A549 (cell line): ENCODE measurements at regions not wholly inside any gene's neighbourhood (a gene's known extent, or its start where the extent isn't known, plus 50 kb on each side); places are given as distances from the start of the nearest gene placed in this dataset.

Experiments used
- ATAC-seq, 2 experiments: fragments of 200-7000 bp in 1 of 2; fragments of >200 bp in 1 of 2; cut with Nextera tagmentation in 1 of 2; cut with Tn5 transposase in 1 of 2; 3 replicates each; pipeline versions ENCODE4 v1.8.0 to v1.9.1; 2018 to 2020; ENCODE audit warnings: mild to moderate bottlenecking in 1 of 2, moderate library complexity in 1 of 2
- CTCF ChIA-PET: fragments of 300-600 bp; sonication (Branson Sonifier 250); formaldehyde crosslinking; extraction: SDS; loops from one replicate; lab custom pipeline; 2021; ENCODE audit warnings: antibody characterized with exemption, inconsistent platforms; lab: Yijun Ruan, JAX
- POLR2A ChIA-PET: fragments of 350-600 bp; formaldehyde crosslinking; extraction: SDS; loops from one replicate; lab custom pipeline; 2021; ENCODE audit warnings: antibody characterized with exemption, inconsistent platforms; lab: Yijun Ruan, JAX
- DNase-seq, 2 experiments: peaks; one replicate each; pipeline versions ENCODE4 v3.0.0 to v3.0.0-alpha.2; 2011 to 2016; ENCODE audit warnings: low read depth in 1 of 2, low spot score in 1 of 2
- FAIRE-seq: peaks from 2 replicates; lab custom pipeline; 2011; peaks lifted over from hg19 to GRCh38; lab: Jason Lieb, UNC
- H3K27ac ChIP-seq, 2 experiments: fragments of >200 bp; sonication (Bioruptor Twin); formaldehyde crosslinking; 3 replicates each; pipeline ENCODE4 v1.5.1; 2016 to 2017
- H3K4me1 ChIP-seq: fragments of >200 bp; sonication (Bioruptor Twin); formaldehyde crosslinking; 3 replicates; pipeline ENCODE4 v1.6.1; 2016
- H3K4me2 ChIP-seq: fragments of >200 bp; sonication (Bioruptor Twin); formaldehyde crosslinking; 3 replicates; pipeline ENCODE4 v1.6.1; 2016
- H3K4me3 ChIP-seq: fragments of >200 bp; sonication (Bioruptor Twin); formaldehyde crosslinking; 3 replicates; pipeline ENCODE4 v1.5.1; 2016
- H3K9me3 ChIP-seq: fragments of >200 bp; sonication (Bioruptor Twin); formaldehyde crosslinking; 3 replicates; pipeline ENCODE4 v1.6.1; 2016
- BHLHE40 ChIP-seq: IDR thresholded peaks from 2 replicates; pipeline ENCODE4 v1.6.1; 2012; ENCODE audit warnings: low read depth, low read length, inconsistent platforms
- CBX8 ChIP-seq: fragments of 200-600 bp; sonication (generic); IDR thresholded peaks from 2 replicates; pipeline ENCODE4 v1.6.1; 2016
- CEBPB ChIP-seq, 2 experiments: fragments of >200 bp in 1 of 2; sonication (Bioruptor Twin) in 1 of 2; formaldehyde crosslinking in 1 of 2; IDR thresholded peaks; 2 replicates each; pipeline ENCODE4 v1.6.1; 2012 to 2016
- CTCF ChIP-seq: fragments of >200 bp; sonication (Bioruptor Twin); formaldehyde crosslinking; IDR thresholded peaks from 3 replicates; pipeline ENCODE4 v1.5.1; 2016
- EHF ChIP-seq: fragments of 250-450 bp; sonication (Bioruptor Pico); IDR thresholded peaks from 2 replicates; pipeline ENCODE4 v1.5.0; 2020; ENCODE audit warnings: mild to moderate bottlenecking
- FOSB ChIP-seq: fragments of 250-450 bp; sonication (Bioruptor Pico); IDR thresholded peaks from 2 replicates; pipeline ENCODE4 v1.5.0; 2020; ENCODE audit warnings: mild to moderate bottlenecking, moderate library complexity
- FOSL2 ChIP-seq, 2 experiments: fragments of 450-650 bp in 1 of 2; fragments of >200 bp in 1 of 2; sonication (Bioruptor Twin) in 1 of 2; formaldehyde crosslinking; IDR thresholded peaks; 2 replicates each; pipeline versions ENCODE4 v1.5.0 to v1.6.1; 2016 to 2020; ENCODE audit warnings: mild to moderate bottlenecking in 1 of 2, moderate library complexity in 1 of 2
- GATA3 ChIP-seq: IDR thresholded peaks from 2 replicates; pipeline ENCODE4 v1.6.1; 2012; ENCODE audit warnings: borderline replicate concordance
- HOXA7 ChIP-seq: fragments of 250-450 bp; sonication (Bioruptor Pico); IDR thresholded peaks from 2 replicates; pipeline ENCODE4 v1.5.0; 2020; ENCODE audit warnings: mild to moderate bottlenecking, moderate library complexity
- MAFK ChIP-seq: fragments of 450-650 bp; IDR thresholded peaks from 2 replicates; pipeline ENCODE4 v1.6.1; 2014; ENCODE audit not compliant: partially characterized antibody
- MYC ChIP-seq: IDR thresholded peaks from 2 replicates; pipeline ENCODE4 v1.6.1; 2012; ENCODE audit warnings: mild to moderate bottlenecking, inconsistent platforms, low read length, improper control_type of control experiment, borderline replicate concordance
- NFE2L2 ChIP-seq: fragments of 150-350 bp; conservative IDR thresholded peaks from 2 replicates; pipeline ENCODE4 v1.6.1; 2014; ENCODE audit warnings: low read length
- PHF8 ChIP-seq: fragments of 200-600 bp; sonication (generic); IDR thresholded peaks from 2 replicates; pipeline ENCODE4 v1.6.1; 2016; ENCODE audit warnings: low read depth, mild to moderate bottlenecking, antibody characterized with exemption, moderate library complexity, borderline replicate concordance
- POLR2AphosphoS2 ChIP-seq: conservative IDR thresholded peaks from 2 replicates; pipeline ENCODE4 v1.6.1; 2012; ENCODE audit warnings: low read length, improper control_type of control experiment, inconsistent platforms
- RAD21 ChIP-seq, 2 experiments: fragments of >200 bp in 1 of 2; sonication (Bioruptor Twin) in 1 of 2; formaldehyde crosslinking in 1 of 2; IDR thresholded peaks in 1 of 2; conservative IDR thresholded peaks in 1 of 2; 2 replicates in 1 of 2; 3 replicates in 1 of 2; pipeline ENCODE4 v1.6.1; 2012 to 2018; ENCODE audit warnings: inconsistent platforms in 1 of 2
- RNF2 ChIP-seq: fragments of 200-600 bp; sonication (generic); IDR thresholded peaks from 2 replicates; pipeline ENCODE4 v1.6.1; 2016; ENCODE audit warnings: low read depth, mild to moderate bottlenecking, antibody characterized with exemption, moderate library complexity, borderline replicate concordance
- SMC3 ChIP-seq: fragments of >200 bp; sonication (Bioruptor Twin); formaldehyde crosslinking; IDR thresholded peaks from 3 replicates; pipeline ENCODE4 v1.6.1; 2018; ENCODE audit warnings: inconsistent platforms
- TFCP2L1 ChIP-seq: fragments of 250-450 bp; sonication (Bioruptor Pico); IDR thresholded peaks from 2 replicates; pipeline ENCODE4 v1.5.0; 2021; ENCODE audit warnings: mild to moderate bottlenecking
- ZNF302 ChIP-seq: fragments of 250-450 bp; sonication (Bioruptor Pico); IDR thresholded peaks from 2 replicates; pipeline ENCODE4 v1.9.0; 2021; ENCODE audit warnings: inconsistent platforms, mild to moderate bottlenecking, moderate library complexity
- ZSCAN20 ChIP-seq: fragments of 250-450 bp; sonication (Bioruptor Pico); IDR thresholded peaks from 2 replicates; pipeline ENCODE4 v1.8.0; 2022; ENCODE audit warnings: mild to moderate bottlenecking, moderate library complexity
- WGBS: methylation state at CpG from one replicate; pipeline ENCODE4 v1.1.6; 2017; ENCODE audit errors: missing lambda C conversion rate; 5-methylcytosine and 5-hydroxymethylcytosine counted together
- TF ChIP-seq, protein P1 (sequence below): IDR thresholded peaks from 2 replicates; pipeline ENCODE4 v1.6.1; 2012
- TF ChIP-seq, protein P2 (sequence below): IDR thresholded peaks from 2 replicates; pipeline ENCODE4 v1.6.1; 2012
- TF ChIP-seq, protein P3 (sequence below): fragments of 250-450 bp; sonication (Bioruptor Pico); IDR thresholded peaks from 2 replicates; pipeline ENCODE4 v1.5.0; 2021; ENCODE audit warnings: mild to moderate bottlenecking, moderate library complexity, borderline replicate concordance

- no peak for ATAC-seq
- Histone ChIP-seq H3K27ac (no peak overlapping the region), H3K9me3 (no peaks in the 10 kb centered on the region), H3K4me1 (peaks cover 7% of the 10 kb centered on the region; the same call in 1 of the 3 replicates), H3K4me3 (no peak overlapping the region)
- CTCF ChIA-PET: interaction anchor here (1.0 kb wide), 1 partner anchor 11 kb away, joined by 3 read pairs; no protein-coding TSS in a partner anchor
- WGBS: 69% methylated on average over 6 of the region's 6 CpGs
- no peak for DNase-seq
- FAIRE-seq: no peak
- POLR2A ChIA-PET: no interaction called here
- TF ChIP-seq MAFK: peak; percentile 80
- no peak for TF ChIP-seq ZSCAN20
- TF ChIP-seq, all 56 proteins: peak for 1
- H3K4me2 ChIP-seq: no peak overlapping the region
Observed at GRCh38 chr1:212181015-212181882, 104.0 kb upstream of the PPP2R5A start.

GRCh38 chr1:212182171-212182570 lies 103.0 kb upstream of the PPP2R5A start:
- WGBS: 77% methylated on average over 4 of the region's 4 CpGs
- TF ChIP-seq FOSL2 (IDR thresholded peaks at IDR 0.05) (no peak), FOSL2 (CRISPR knock-in tag; IDR thresholded peaks at IDR 0.05) (no peak), POLR2AphosphoS2 (no peak), CEBPB (IDR thresholded peaks at IDR 0.05) (no peak), EHF (CRISPR knock-in tag) (no peak), FOSB (CRISPR knock-in tag) (no peak), HOXA7 (CRISPR knock-in tag) (no peak), MYC (no peak), ZNF302 (CRISPR knock-in tag) (no peak)
- TF ChIP-seq, protein P1, sequence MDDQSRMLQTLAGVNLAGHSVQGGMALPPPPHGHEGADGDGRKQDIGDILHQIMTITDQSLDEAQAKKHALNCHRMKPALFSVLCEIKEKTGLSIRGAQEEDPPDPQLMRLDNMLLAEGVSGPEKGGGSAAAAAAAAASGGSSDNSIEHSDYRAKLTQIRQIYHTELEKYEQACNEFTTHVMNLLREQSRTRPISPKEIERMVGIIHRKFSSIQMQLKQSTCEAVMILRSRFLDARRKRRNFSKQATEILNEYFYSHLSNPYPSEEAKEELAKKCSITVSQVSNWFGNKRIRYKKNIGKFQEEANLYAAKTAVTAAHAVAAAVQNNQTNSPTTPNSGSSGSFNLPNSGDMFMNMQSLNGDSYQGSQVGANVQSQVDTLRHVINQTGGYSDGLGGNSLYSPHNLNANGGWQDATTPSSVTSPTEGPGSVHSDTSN: no peak
- TF ChIP-seq, protein P2, sequence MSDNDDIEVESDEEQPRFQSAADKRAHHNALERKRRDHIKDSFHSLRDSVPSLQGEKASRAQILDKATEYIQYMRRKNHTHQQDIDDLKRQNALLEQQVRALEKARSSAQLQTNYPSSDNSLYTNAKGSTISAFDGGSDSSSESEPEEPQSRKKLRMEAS: no peak
- TF ChIP-seq, protein P3, sequence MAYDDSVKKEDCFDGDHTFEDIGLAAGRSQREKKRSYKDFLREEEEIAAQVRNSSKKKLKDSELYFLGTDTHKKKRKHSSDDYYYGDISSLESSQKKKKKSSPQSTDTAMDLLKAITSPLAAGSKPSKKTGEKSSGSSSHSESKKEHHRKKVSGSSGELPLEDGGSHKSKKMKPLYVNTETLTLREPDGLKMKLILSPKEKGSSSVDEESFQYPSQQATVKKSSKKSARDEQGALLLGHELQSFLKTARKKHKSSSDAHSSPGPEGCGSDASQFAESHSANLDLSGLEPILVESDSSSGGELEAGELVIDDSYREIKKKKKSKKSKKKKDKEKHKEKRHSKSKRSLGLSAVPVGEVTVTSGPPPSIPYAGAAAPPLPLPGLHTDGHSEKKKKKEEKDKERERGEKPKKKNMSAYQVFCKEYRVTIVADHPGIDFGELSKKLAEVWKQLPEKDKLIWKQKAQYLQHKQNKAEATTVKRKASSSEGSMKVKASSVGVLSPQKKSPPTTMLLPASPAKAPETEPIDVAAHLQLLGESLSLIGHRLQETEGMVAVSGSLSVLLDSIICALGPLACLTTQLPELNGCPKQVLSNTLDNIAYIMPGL: no peak

DNA sequence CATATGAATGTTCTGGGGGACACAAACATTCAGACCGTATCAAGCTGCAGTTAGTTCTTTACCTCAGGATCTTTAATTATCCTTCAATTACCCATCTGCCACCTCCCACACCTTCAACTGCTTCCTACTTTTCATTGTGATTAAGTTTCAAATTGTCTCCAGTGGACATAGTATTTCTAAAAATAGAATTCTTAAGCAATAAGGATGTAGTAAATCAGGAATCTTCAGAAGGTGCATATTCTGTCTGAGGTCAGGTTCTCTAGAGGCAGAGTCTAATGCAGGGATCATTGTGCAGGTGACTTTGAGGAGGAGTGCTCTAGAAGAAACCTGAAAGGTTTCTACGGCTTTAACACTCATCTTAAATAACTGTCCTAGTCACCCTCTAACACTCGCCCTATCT lies 102.6 kb upstream of the PPP2R5A start:
- DNase-seq (no peak), ATAC-seq (no peak), FAIRE-seq (no peak)
- 72% methylated on average over 3 of the region's 3 CpGs for WGBS
- Histone ChIP-seq H3K4me1 (peaks cover 7% of the 10 kb centered on the region; the same call in 1 of the 3 replicates), H3K27ac (no peak overlapping the region), H3K4me2 (no peak overlapping the region), H3K4me3 (no peak overlapping the region), H3K9me3 (no peaks in the 10 kb centered on the region)
- TF ChIP-seq BHLHE40: no peak
- TF ChIP-seq GATA3: no peak
- no peak for TF ChIP-seq RAD21 (conservative IDR thresholded peaks at IDR 0.05 in 1 of 2, IDR thresholded peaks at IDR 0.05 in 1 of 2)
- TF ChIP-seq CTCF: no peak
- no peak for TF ChIP-seq FOSB (CRISPR knock-in tag)
- TF ChIP-seq CBX8: no peak
- TF ChIP-seq, protein P2: no peak
- no peak for TF ChIP-seq TFCP2L1 (CRISPR knock-in tag)
- TF ChIP-seq PHF8: no peak
- TF ChIP-seq SMC3: no peak
- no peak for TF ChIP-seq NFE2L2
- TF ChIP-seq RNF2: no peak
- CTCF ChIA-PET: interaction anchor here (1.3 kb wide), 1 partner anchor 9 kb away, joined by 3 read pairs; no protein-coding TSS in a partner anchor
- POLR2A ChIA-PET: no interaction called here

More at GRCh38 chr1:212182171-212182570, 103.0 kb upstream of the PPP2R5A start:
- FAIRE-seq (no peak), DNase-seq (no peak), ATAC-seq (no peak)
- Histone ChIP-seq H3K9me3 (no peaks in the 10 kb centered on the region), H3K4me1 (peaks cover 7% of the 10 kb centered on the region; the same call in 1 of the 3 replicates), H3K4me2 (no peak overlapping the region), H3K4me3 (no peak overlapping the region), H3K27ac (no peak overlapping the region)
- ChIA-PET CTCF (interaction anchor here (1.3 kb wide), 1 partner anchor 8 kb away, joined by 3 read pairs; no protein-coding TSS in a partner anchor), POLR2A (no interaction called here)
